ENCODE measurements at regions not wholly inside any gene's neighbourhood (a gene's known extent, or its start where the extent isn't known, plus 50 kb on each side); places are given as distances from the start of the nearest gene placed in this dataset.
A peak's percentile ranks its signal among the peaks of the same experiment; 100 is the strongest.
"Not testable (repeated sequence)": the region's sequence is repeated elsewhere in the genome, so short reads cannot be mapped to it uniquely, and the experiment has no call there.

DNA sequence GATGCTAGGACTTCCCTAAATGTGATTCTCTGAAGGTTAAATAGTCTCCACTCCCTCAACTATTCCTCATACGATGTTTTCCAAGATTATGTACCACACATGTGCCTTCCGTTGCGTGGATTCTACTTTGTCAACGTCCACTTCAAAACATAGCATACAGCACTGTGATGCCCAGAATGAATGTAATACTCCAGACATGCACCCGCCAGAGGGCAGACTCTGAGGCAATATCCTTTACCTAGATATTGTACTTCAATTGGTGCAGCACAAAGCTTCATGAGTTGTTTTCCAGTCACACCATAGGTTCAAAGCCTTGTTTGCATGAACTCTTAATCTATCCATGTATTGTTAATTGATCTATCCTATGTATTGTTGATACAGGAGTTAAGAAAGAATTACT is 201.0 kb upstream of the NABP1 start:
- no peak for DNase-seq

DNA sequence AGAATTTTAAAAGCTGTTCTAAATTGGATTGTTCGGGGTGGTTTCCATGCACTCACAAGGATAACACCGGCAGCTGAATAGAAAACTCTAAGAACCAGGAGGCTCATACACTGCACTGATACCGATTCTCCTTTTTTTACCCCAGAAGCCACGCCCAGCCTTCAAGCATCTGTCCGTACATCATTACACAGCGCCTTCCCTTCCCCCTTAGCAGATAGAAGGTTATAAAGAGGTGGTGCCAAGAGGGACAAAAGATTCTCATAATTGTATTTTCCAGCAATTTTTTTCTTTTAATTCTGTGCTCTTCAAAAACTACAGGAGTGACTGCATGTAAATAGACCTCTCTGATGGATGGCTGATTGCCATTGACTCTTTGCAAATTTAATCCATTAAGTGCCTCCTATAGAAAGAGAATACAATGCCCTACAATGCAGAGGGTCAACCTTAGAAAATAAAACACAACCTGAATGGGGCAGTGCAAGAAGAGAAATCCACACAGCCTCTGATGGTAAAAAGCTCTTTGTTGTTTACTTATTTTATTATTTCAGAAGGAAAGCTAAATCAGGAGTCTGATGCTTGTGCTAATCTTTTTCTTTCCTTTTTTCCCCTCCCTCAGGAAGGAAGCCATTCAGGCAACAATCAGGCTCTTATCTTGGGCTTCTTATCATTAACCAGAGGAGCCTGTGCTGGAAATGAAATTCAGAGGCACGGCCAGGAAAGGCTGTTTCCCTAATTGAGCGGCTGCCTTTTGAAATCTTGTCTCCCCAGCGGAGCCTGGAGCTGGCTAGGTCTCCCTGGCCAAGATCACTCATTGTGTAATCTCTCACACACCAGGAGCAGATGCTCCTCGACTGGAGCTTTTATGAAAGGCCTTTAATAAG is 198.9 kb upstream of the NABP1 start:
- DNase-seq: no peak

DNA sequence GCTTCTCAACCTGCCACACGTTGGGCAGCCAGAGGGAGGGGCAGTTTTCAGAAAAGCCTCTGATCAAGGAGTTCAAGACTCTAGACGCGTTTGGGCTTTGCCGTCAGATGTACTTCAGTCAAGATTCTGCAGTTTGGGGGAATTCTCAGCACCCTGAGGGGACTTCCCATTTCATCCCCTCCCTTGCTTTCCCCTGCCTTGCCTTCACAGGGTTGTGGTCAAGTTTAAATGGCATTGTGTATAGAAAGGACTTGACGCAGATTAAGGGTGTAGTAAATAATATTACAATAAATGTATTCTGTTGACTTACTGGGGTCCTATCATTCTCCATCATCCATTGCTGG is 198.3 kb upstream of the NABP1 start:
- no peak for DNase-seq

DNA sequence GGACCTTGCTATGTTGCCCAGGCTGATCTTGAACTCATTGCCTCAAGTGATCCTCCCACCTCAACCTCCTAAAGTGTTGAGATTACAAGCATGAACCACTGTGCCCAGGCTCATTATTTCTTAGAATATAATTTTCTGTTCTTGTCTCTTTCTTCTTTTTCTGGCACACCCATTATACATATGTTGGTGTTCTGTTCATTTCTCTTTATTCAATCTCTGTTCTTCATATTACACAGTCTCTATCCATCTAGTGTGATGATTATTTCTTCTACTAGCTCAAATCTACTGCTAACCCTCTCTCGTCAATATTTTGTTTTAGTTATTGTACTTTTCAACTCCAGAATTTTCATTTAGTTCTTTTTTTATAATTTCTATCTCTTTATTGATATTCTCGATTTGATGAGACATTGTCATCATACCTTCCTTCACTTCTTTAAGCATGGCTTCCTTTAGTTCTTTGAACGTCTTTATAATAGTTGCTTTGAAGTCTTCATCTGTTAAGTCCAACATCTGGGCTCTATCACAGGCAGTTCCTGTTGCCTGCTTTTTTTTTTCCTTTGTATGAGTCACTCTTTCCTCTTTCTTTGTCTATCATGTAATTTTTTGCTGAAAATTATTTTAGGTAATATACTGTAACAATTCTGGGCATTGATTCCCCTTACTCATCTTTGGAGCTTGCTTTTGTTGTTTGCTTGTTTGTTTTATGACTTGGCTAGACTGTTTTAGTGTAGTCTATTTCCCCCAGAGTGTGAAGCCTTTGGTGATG is 196.4 kb upstream of the NABP1 start:
- DNase-seq: no peak

DNA sequence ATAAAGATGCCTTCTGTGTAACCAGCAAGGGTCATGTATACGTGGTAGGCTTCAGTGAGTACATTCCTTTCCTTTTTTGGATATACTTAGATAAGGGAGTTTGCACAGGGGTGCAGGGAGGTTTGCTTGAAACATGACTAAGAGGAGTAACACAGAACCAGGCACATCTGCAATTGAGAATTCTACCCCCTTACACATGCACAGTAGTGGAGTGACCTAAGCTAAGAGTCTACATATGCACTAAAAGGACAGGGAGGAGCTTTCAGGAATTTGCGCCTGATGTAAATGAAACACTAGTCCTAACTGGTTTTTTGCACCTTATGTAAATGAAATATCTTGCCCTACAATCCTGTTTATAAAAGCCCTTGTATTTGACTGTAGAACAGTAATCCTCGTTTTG is 194.8 kb upstream of the NABP1 start:
- DNase-seq: no peak

DNA sequence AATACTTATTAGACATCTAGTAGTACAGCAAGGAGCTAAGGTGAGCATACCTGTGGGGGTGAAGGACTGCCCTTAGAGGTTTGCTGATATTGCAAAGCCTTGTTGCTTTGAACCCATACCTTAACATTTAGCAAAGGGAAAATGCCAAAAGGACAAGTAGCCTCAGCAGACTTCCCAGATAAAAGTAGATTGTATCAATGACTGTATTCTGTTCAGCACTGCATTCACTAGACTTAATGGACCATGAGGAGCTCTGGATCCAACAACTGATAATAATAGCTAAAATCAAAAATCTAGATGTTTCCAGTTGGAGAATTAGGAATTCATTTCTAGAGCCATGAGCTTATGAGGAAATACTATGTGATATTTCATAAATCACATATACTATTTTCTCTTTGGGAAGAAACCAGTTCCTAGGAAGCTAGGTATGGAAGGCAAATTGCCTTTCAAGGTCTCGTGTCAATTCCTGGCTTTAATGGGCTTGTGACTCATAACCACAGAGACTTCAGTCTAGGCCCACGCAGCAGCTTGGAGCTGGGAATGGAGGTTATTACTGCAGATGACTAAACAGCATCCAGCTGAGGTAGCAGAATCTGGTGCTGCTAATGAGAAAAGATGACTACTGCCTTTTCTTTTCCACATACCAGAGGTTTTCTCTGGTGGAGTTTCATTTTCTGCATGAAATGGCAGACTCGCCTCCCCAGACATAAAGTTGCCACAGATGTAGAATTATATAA is 191.2 kb upstream of the NABP1 start:
- peak; percentile 72 for DNase-seq

DNA sequence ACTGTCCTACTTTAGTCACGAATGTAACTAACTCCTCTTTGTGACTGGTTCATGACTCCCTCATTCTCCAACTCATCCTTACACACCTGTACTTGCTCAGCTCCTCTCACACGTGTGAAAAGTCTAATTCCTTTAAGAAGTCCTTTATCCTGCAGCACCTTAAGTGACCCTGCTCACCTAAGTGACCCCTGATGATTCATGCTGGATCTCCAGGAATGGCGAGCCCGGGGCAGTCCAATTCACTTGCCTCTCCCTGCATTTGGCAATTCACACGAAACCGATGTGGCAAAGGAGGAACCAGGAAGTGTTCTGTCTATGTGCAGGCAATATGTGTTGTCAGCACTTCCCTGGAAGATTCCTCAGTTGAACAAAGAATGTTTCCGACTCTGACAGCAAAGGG is 189.8 kb upstream of the NABP1 start:
- no peak for DNase-seq

DNA sequence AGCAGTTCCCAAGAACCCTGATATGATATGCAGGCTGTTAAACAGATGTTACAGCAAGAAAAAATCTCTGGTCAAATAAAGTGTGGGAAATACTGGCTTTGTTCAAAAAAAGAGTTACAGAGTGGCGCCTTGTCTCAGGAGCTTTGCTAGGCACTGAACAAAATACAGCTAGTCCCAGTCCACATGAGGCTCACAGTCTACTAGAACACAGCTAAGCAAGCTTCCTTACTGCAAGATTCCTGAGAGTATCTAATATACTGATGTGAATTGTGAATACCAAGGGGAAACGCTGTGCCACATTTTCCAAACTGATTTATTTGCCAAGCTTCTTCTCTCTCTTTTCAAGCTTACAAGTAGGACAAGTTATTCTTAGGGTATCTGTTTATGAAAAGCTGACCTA is 188.8 kb upstream of the NABP1 start:
- no peak for DNase-seq

DNA sequence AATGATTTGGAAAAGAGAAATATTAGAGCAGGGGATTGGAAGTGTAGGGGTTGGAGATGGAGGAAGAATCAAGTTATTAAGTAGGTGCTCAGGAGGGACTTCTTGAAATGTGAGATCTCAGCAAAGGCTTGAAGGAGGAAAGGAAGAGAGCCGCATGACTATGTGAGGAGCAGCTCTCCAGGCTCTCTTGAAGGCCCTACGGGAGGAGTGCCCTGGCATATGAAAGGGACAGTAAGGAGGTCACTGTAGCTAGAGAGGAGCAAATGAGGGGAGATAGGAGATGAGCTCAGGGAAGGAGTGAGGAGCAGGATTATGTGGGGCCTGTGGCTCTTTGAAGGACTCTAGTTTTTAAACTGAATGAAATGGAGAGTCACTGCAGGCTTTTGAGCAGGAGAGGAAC is 181.1 kb upstream of the NABP1 start:
- DNase-seq: no peak

DNA sequence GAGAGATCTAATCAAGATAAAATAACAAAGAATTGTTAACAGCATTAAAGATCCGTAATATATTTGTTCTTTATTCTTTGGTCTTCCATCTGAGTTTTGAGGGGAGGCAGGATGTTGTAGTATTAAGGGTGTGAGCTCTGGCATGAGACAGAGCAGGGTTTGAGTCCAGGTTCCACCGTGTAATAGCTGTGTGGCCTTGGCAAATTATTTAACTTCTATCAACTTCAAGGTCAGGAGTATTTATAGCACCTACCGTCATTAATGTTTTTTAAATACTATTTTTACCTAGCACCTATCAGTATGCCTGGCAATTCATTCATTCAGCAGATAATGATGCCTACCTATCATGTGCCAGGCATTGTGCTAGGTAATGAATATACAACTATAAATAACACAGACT is 180.1 kb upstream of the NABP1 start:
- no peak for DNase-seq

DNA sequence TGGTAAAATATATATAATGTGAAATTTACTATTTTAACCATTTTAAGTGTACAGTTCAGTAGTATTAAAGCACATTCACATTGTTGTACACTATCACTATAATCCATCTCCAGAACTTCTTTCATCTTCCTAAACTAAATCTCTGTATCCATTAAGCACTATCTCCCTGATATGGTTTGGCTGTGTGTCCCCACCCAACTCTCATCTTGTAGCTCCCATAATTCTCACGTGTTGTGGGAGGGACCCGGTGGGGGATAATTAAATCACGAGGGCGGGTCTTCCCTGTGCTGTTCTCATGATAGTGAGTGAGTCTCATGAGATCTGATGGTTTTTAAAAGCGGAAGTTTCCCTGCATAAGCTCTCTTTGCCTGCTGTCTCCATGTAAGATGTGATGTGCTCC is 178.9 kb upstream of the NABP1 start:
- no peak for DNase-seq

DNA sequence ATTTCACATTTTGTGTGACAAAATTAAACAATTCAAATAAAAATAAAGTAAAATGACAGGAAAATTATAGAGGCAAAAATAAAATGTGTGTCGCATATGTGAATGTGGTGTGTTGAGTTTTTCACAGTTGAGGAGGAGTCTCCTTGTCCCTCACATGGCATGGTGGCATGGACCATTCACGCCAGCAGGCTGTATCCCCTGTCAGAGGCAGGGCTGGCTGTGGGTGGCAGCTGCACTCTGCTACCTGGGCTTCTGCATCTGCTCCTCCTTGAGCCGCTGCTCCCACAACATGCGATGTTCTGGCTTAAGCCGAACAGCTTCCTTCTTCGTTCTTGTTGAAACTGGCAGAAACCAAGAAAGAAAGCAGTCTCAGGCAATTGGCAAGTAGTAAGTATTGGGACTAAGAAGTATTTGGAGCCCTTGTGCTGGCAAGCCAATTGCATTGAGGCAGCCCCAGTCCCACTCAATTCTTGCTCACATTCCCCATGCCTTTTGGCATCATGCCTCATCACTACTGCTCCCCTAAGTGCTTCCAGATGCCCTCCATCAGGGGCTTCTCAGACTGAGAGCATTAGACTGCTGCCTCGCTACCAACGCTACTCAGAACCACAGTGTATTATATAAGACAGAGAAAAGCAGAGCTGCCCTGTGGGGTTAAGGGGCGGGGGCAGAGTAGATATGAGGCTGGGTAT is 177.9 kb upstream of the NABP1 start:
- DNase-seq: no peak

DNA sequence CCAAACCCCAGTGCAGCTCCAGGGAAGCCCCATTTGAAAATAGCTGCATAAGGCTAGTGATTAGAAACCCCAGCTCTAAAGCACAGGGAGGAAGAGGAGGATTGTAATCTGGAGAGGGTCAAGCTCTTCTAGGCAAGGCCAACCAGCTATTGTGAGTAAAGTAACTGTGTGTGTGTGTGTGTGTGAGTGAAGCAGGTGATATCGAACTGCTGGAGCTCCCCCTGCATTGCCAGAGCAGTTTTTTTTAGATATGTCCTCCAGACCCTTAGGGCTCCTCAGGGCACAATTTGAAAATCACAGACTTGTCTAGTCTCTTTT is 177.4 kb upstream of the NABP1 start:
- DNase-seq: no peak

DNA sequence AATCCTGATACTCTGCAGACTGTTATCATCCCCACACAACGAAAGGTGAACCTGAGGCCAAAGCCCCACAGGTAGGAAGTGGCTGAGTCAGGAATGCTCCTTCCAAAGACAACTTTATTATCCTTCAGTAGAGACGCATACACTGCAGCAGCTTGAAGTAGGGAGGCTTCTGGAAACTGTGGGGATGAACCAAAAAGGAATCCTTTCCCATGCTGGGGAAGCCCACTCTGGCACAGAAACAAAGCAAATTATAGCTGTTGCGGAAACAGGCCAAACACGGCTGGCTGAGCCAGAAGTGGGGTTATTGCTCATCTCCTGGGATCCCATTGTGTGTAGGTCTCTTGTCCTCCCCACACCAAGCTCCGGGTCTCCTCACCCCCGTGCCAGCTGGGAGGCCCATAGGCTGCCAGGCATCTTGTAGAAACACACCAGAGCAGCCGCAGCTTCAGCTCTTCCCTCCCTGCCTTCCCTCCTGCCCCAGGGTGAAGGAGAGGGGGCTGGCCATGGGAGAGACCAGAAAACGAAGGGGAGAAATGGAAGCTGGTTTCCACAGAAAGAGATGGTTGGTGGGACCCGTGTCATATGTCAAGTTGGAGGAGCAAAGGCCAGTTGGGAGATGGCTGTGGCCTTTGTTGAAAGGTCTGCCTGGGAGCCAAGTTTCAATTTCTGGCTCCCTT is 176.9 kb upstream of the NABP1 start:
- DNase-seq: no peak

DNA sequence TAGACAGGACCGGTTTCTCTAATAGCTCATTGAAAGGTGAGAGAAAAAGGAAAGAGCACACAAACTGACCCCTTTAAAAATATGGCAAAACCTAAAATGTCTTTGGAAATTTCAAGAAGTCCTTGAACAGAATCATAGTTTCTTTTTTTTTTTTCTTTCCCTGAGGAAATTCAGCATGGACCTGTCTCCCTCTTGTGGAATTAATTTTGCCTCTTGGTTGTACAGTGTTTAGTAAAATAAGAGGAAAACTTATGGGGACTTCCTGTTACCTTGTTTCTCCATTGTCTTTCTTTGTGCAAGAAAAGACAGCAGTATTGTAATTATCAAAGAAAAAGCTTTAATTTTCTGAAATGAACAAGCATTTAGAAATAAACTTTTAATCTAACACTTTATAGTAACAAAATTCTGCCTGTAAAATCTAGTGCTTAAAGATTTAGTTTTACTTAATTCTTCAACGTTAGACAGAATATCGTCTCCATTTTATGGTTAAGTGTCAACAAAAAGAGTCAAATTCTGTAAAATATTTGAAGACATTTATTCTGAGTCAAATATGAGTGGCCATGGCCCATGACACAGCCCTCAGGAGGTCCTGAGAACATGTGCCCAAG is 176.3 kb upstream of the NABP1 start:
- DNase-seq: no peak

DNA sequence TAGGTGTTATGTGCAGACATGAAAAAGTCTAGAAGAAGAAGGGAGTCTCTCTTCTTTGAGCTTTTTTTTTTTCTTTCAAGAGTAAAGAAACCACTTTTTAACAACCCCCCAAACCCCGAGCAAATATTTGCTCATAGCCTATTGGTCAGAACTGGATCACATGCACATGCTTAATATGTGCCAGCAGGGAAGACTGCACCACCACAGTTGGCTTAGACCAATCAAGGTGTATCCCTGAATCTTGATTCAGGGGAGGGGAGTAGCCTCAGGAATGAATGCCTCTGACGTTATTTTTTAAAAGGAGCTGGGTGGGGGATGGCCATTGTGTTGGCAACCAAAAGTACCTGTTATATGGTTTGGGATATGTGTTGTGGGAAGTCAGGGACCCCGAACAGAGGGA is 171.4 kb upstream of the NABP1 start:
- DNase-seq: no peak

DNA sequence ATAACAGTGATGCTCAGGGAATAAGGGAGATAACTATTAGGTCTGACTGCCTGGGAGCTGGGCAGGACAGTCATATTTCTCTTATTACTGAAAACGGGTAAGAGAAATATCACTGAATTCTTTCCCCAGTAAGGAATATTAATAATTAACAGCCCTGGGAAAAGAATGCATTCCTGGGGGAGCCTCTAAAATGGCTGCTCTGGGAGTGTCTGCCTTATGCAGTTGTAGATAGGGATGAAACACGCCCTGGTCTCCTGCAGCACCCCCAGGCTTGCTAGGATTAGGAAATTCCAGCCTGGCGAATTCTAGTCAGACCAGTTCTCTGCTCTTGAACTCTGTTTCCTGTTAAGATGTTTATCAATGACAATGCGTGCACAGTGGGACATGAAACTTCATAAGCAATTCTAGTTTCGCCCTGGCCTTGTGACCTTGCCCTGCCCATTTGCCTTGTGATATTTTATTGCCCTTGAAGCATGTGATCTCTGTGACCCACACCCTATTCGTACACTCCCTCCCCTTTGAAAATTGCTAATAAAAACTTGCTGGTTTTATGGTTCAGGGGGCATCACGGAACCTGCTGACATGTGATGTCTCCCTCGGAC is 170.6 kb upstream of the NABP1 start:
- DNase-seq: not testable (repeated sequence)

DNA sequence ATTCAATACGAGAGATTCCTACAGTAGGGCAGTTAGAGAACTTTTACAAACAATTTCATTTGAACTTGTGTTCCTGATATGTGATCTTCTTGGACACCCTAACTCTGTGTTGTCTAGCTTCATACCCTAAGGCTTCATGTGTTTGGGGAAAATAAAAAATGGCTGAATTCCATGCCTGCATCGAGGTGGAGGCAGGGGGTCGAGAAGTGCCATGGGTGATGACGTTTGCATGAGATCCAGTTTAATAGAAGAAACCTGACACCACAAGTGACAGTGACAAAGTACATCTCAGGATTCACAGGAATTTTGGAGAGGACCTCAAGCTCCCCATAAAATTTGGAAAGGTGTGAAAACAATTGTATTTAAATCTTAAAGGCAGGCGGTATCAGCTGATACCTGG is 169.2 kb upstream of the NABP1 start:
- no peak for DNase-seq

DNA sequence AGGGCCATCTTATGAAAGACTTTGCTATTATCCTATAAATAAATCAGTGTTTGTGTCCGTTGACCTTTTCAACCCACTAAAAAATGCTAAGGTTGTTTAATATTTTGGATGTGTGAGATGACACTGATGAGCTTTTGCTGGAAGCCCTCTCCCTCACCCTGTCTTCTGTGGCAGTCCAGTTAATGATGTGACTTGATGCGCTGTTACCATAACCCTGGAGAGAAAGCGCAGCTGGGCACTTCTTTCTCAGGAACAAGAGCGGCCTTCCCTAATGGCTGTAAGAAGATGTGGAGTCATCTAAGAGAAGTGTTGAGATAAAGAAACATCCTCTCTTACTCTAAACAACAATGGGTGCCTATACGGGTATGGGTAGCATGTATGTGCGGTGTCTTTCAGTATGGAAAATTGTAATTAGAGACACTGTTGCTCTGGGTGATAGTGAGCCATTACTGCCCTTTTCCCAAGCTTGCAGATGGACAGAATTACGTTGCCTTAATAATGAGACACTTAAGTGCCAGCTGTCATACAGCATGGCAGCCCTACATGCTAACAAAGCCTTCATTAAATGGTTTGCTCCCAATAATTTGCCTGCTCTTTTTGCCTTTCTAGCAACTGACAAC is 165.6 kb upstream of the NABP1 start:
- DNase-seq: no peak

DNA sequence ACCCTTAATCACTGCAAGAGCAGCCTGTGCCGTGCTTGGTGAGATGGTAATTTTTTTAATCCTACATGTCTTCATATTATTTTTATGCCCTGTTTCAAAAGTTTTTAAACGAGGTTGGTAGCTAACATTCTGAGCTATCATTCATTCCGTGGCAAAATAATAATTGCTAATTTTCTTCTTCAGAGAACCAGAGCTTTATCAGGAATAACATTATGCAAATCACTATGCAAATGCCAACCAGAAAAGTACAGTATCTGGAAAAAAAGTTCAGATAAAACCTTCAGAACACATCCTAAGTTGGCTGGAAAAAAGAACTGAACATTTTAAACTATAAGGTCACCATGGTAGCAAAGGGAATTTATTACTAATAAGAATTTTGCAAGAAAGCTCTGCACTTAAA is 165.1 kb upstream of the NABP1 start:
- DNase-seq: no peak

DNA sequence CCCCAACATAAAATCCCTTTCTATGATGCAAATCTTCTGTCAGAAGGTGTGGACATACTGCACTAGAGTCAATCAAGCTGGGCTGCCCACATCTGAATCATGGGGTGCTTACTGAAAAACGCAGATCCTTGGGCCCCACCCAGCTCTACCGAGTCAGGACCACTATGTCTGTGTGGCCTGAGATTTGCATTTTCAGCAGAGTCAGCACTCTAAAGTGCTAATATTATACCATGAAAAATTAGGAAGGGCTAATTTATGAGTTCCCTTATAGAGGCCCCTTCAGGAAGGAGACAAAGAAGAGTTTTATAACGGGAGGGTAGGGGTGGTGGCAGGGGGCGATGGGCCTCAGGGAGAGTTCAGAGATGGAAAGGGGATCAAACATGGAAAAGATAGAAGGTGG is 163.3 kb upstream of the NABP1 start:
- DNase-seq: no peak
